ENCODE measurements at regions not wholly inside any gene's neighbourhood (a gene's known extent, or its start where the extent isn't known, plus 50 kb on each side); places are given as distances from the start of the nearest gene placed in this dataset.
"Not testable (repeated sequence)": the region's sequence is repeated elsewhere in the genome, so short reads cannot be mapped to it uniquely, and the experiment has no call there.

DNA sequence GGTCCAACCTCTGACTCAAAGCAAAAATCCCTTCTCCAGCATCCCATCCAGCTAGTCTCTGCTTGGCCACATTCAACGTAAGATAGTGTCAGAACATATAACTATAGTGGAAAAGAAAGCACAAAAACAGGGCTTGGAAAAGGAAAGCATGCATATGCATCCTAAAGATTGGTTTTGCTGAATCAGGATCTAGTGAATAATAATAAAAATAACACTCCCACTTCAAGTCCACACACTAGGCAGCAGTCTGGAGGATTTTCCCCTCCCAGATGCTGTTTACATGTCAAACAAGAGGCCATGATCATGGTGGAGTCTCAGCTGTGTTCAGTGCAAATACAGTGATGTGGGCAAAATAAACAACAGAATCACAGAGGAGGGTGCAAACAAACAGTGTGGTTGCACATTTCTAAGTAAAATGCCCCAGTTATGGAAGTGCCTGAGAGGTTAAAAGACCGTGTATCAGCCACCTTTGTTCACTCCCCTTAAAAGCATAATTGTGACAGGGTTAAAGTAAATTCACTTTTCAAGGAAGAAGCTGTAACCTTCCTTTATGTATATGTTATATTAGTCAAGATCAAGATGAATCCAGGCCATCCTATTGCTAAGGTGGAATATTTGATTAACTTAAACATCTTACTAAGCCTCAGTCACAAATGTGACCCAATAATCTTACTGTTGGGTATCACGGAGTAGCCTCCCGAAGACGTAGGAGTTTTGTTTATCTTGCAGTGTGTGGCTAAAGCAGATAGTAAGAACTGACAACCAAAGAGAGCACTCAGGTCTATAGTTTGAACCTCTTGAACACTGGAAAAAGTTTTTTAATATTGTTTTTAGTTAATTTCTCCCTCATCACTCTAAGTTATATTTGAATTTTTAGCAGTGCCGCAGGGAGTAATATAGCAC is 424.5 kb downstream of the SOX2 start:
- no peak for DNase-seq (ENCODE audit: low read depth)

DNA sequence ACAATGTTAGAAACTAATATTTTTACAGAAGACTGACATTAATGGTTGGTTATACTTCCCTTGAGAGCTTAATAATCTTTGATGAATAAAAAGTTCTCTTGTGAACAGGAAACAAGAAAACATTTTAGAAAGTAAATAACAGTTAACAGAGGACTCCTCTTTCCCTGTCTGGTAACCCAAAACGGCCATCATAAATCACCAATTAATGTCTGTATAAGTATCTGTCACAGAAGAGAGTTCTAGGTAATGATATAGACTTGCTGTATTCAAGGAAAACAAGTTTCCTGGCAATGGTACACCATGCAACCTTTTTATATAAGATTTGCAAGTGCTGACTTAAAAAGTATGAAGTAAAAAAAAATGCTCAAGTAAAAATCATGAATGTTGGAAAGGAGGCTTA is 426.7 kb downstream of the SOX2 start:
- no peak for DNase-seq (ENCODE audit: low read depth)

DNA sequence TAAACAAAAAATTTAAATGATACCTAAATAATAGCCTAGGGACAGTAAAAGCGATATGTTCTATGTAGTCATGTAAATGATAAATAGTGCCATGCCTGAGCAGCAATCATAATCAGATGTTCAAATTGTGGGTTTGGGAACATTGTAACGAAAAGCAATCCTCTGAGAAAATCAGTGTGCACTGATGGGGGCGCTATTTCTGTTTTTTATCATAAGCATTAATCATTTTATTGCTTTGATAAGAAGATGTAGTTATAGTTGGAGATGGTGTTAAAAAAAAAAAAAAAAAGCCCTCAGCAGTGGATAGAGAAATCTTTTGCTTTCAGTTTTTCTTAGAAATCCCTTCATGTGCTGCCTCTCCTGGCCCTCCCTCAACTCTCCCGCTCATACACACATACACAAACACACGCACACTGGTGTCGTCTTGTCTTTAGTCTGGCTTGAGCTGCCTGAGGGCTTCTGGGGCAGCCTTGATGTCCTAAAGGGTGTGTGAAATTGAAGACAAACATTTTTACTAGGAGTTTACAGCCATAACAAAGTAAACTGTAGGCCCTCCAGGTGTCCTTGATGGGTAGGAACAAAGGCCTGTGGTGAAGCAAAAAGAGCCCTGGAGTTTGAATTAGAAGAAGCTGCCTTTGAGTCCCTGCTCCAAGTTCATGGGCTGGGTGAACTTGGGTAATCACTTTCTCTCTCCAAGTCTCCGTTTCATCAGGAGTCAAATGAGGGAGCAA is 428.1 kb downstream of the SOX2 start:
- no peak for DNase-seq (ENCODE audit: low read depth)

GRCh38 chr3:182142928-182143327 is 431.2 kb downstream of the SOX2 start:
- no peak for DNase-seq (ENCODE audit: low read depth)

DNA sequence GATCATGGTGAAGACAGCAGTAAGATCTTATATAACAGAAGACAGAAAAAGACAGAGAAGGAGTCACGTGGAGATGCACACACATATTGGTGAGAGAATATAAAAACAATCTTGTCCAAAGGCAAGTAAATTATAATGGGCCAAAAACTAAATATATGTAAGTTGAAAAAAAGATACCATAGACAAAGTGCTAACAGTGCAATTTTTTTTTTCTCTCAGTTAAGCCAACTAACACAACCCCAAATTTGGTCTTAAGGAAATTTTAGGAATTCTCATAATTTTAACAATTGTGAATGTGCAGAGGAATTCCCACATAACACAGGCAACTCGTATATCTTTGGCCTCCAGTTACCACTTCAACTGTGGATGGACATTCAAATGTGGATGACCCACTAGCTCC is 432.2 kb downstream of the SOX2 start:
- DNase-seq (ENCODE audit: low read depth): no peak

- no peak for DNase-seq (ENCODE audit: low read depth)
Measured at GRCh38 chr3:182148360-182148759, 436.6 kb downstream of the SOX2 start.

- DNase-seq (ENCODE audit: low read depth): no peak
Measured at GRCh38 chr3:182149594-182149993, 437.9 kb downstream of the SOX2 start.

DNA sequence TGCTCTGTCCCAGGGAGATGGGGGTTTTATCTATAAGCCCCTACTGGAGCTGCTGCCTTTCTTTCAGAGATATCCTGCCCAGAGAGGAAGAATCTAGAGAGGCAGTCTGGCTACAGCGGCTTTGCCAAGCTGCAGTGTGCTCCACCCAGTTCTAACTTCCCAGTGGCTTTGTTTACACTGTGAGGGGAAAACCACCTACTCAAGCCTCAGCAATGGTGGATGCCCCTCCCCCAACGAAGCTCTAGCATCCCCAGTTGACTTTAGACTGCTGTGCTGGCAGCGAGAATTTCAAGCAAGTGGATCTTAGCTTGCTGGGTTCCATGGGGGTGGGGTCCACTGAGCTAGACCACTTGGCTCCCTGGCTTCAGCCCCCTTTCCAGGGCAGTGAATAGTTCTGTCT is 444.6 kb downstream of the SOX2 start:
- DNase-seq (ENCODE audit: low read depth): not testable (repeated sequence)

GRCh38 chr3:182165234-182165633 is 453.5 kb downstream of the SOX2 start:
- no peak for DNase-seq (ENCODE audit: low read depth)

GRCh38 chr3:182172534-182172933 is 460.8 kb downstream of the SOX2 start:
- DNase-seq (ENCODE audit: low read depth): no peak

DNA sequence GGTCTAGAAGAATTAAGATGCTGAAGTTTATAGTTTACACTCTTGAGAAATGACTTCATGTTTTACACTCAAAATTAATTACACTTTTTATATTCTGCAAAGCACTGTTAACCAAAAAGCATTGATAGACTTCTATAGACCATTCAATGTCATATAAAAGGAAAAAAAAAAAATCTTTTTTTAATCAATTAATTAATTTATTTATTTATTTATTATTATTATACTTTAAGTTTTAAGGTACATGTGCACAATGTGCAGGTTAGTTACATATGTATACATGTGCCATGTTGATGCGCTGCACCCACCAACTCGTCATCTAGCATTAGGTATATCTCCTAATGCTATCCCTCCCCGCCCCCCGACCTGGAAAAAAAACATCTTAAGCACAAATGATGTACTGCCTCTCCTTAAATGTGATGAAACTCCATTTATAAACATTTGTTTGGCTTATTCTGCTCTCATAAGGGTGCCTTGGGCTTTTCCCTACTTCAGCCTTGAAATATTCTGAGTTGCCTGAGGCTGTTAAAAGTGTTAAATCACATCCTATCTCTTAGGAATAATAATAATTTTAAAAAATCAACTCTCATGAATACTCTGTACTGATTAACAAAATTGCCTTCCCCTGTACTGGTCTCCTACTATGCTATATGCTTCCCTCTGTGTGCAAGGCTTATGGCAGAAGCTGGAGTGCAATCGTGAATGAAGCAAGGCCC is 466.9 kb downstream of the SOX2 start:
- DNase-seq (ENCODE audit: low read depth): no peak

DNA sequence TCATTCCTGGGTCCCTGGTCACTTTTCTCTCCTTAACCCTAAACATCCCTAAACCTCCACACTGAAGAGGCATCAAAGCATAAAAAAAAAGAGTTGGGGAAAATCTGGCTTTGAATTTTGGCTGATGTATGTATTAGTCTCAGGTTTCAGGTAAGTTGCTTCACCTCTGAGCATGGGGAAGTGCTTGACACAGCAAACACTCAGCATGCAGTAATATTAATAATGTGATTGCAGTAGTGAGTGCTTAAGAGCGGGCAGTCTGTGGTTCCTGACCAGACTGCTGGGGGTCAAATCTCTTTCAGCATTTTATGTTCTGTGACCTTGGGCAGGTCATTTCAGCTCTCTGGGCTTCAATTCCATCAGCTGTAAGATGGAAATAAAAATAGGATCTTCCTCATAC is 467.9 kb downstream of the SOX2 start:
- DNase-seq (ENCODE audit: low read depth): no peak

DNA sequence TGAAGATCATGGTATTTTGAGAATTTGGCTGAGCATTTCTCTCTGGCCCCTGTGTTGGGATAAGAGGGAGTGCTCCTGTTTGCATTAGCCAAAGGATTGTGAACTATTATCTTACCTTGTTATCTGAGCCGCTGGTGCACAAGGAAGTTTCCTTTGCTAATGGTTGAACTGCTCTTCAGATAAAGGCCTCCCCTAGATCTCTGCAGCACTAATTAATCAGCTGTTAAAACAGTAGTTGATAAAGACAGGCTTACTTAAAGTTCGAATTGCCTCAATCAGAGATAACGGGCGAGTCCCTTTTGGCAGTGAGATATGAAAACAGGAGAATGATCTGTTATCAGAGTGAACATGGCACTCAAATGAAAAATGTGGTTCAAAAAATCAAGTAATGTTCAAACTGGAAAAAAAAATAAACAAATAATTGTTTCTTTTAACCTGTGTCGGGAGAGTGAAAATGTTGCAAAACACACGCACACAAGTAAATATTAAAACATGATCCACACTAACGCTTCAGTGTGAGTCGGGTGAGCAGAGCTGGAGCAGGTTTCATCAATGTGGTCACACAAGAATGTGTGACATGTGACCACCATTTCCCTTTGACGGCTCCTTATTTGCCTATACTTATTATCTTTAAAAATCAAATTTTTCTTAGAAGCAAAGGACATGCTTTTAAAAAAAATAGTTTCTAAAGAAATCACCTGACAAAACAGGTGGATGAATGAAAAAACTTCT is 469.1 kb downstream of the SOX2 start:
- DNase-seq (ENCODE audit: low read depth): no peak

- DNase-seq (ENCODE audit: low read depth): no peak
Measured at GRCh38 chr3:182182531-182182968, 470.8 kb downstream of the SOX2 start.

GRCh38 chr3:182183716-182184430 is 472.1 kb downstream of the SOX2 start:
- DNase-seq (ENCODE audit: low read depth): no peak

- DNase-seq (ENCODE audit: low read depth): no peak
Measured at GRCh38 chr3:182185313-182185712, 473.6 kb downstream of the SOX2 start.

GRCh38 chr3:182190056-182190455 is 478.3 kb downstream of the SOX2 start:
- DNase-seq (ENCODE audit: low read depth): no peak

DNA sequence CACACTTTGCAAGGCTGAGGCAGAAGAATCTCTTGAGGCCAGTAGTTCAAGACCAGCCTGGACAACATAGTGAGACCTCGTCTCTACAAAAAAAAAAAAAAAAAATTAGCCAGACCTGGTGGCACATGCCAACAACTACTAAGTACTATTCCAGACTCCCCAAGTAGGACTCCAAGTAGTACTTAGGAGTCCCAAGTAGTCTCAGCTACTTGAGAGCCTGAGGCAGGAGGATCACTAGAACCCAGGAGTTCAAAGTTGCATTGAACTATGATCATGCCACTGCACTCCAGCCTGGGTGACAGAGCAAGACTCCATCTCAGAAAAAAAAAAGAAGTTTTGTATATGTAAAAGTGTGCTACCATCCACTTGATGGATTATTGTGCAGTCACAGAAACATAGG is 486.6 kb downstream of the SOX2 start:
- DNase-seq (ENCODE audit: low read depth): no peak

DNA sequence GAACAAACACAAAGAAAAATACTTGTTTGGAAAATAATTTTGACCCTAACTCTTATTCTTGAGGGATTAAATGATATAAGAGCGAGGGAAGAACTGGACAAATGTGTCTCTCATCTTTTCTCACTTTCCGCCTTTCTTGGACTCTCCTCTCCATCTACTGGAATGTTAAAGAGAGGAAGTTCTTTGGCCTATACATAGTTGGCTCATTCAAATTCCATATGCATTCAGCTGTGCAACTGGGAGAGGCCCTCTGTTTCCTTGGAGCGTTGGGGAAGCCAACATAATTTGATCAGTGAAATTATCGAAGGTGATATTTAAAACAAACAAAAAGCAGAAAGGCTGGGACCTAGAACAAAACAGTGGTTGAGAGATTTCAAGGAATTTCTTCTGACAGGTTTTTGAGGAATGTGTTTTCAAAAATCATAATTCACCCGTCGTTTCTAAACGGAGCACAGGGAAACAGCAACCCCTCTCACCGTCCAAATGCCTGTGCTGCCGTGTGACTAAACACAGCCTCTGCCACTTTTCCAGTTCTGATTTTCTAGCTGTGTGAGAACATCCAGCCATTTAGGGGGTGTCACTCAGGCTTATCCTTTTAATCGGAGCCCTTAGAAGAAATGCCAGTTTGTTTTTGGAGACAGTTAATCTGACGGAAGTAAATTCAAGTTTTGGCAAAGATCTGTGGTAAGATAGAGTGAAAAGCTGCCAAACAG is 489.9 kb downstream of the SOX2 start:
- DNase-seq (ENCODE audit: low read depth): no peak

- no peak for DNase-seq (ENCODE audit: low read depth)
Measured at GRCh38 chr3:182212479-182213076, 500.9 kb downstream of the SOX2 start.
